SK-N-SH (cell line): ENCODE measurements at regions not wholly inside any gene's neighbourhood (a gene's known extent, or its start where the extent isn't known, plus 50 kb on each side); places are given as distances from the start of the nearest gene placed in this dataset.

ENCODE experiments used
- CTCF ChIA-PET: fragments of 300-600, 350-600 bp; formaldehyde crosslinking; extraction: SDS; loops from one replicate; lab custom pipeline; 2021; lab: Yijun Ruan, JAX
- POLR2A ChIA-PET: fragments of 350-600 bp; sonication (Branson Sonifier 250); formaldehyde crosslinking; extraction: SDS; loops from one replicate; lab custom pipeline; 2020; ENCODE audit warnings: antibody characterized with exemption, inconsistent platforms; lab: Yijun Ruan, JAX
- DNase-seq: peaks from one replicate; pipeline ENCODE4 v3.0.0; 2012
- H2AFZ ChIP-seq: fragments of 200-600 bp; sonication (generic); 2 replicates; pipeline ENCODE4 v1.8.1; 2016; ENCODE audit warnings: antibody characterized with exemption, mild to moderate bottlenecking, low read depth
- H3F3A ChIP-seq: fragments of 200-600 bp; sonication (generic); replicated peaks from 2 replicates; pipeline ENCODE3; 2016; ENCODE audit warnings: antibody characterized with exemption, mild to moderate bottlenecking; ENCODE audit not compliant: insufficient read depth
- H3K27ac ChIP-seq, 2 experiments: fragments of 200-500 bp in 1 of 2; fragments of 200-600 bp in 1 of 2; sonication (Bioruptor generic) in 1 of 2; sonication (generic), shearing (Covaris generic) in 1 of 2; 2 replicates each; pipeline versions ENCODE4 v1.5.1 to v1.6.1; 2014 to 2016; ENCODE audit warnings: low read depth in 2 of 2, inconsistent platforms in 1 of 2, low read length in 1 of 2, mild to moderate bottlenecking in 1 of 2, mixed read lengths in 1 of 2
- H3K27me3 ChIP-seq: fragments of 200-600 bp; sonication (generic), shearing (Covaris generic); 2 replicates; pipeline ENCODE4 v1.6.1; 2016; ENCODE audit warnings: mixed run types; ENCODE audit not compliant: insufficient read depth
- H3K36me3 ChIP-seq, 2 experiments: fragments of 200-500 bp in 1 of 2; fragments of 200-600 bp in 1 of 2; sonication (Bioruptor generic) in 1 of 2; sonication (generic) in 1 of 2; replicated peaks in 1 of 2; 2 replicates each; pipeline versions ENCODE3 to v1.5.1; 2014 to 2016; ENCODE audit warnings: low read length in 1 of 2, mild to moderate bottlenecking in 1 of 2; ENCODE audit not compliant: insufficient read depth in 2 of 2, control insufficient read depth in 1 of 2
- H3K4me1 ChIP-seq, 2 experiments: fragments of 200-500 bp in 1 of 2; fragments of 200-600 bp in 1 of 2; sonication (Bioruptor generic) in 1 of 2; sonication (generic), shearing (Covaris generic) in 1 of 2; 2 replicates each; pipeline versions ENCODE4 v1.5.1 to v1.6.1; 2014 to 2016; ENCODE audit warnings: low read depth in 1 of 2, low read length in 1 of 2, mixed run types in 1 of 2; ENCODE audit not compliant: insufficient read depth in 2 of 2, control insufficient read depth in 1 of 2
- H3K4me2 ChIP-seq: fragments of 200-600 bp; sonication (generic), shearing (Covaris generic); 2 replicates; pipeline ENCODE4 v1.6.1; 2017; ENCODE audit warnings: mixed run types
- H3K4me3 ChIP-seq, 2 experiments: fragments of 200-500 bp in 1 of 2; fragments of 200-600 bp in 1 of 2; sonication (Bioruptor generic) in 1 of 2; sonication (generic), shearing (Covaris generic) in 1 of 2; 2 replicates each; pipeline versions ENCODE4 v1.5.1 to v1.8.1; 2014 to 2016; ENCODE audit warnings: low read depth in 2 of 2, inconsistent platforms in 1 of 2, low read length in 1 of 2, mild to moderate bottlenecking in 1 of 2, mixed read lengths in 1 of 2, moderate library complexity in 1 of 2
- H3K79me2 ChIP-seq: fragments of 200-600 bp; sonication (generic); 2 replicates; pipeline ENCODE4 v1.8.1; 2017; ENCODE audit warnings: mild to moderate bottlenecking; ENCODE audit not compliant: insufficient read depth
- H3K9ac ChIP-seq: fragments of 200-600 bp; sonication (generic); 2 replicates; pipeline ENCODE4 v1.6.1; 2017; ENCODE audit warnings: mixed run types
- H3K9me2 ChIP-seq: fragments of 200-600 bp; sonication (generic); 2 replicates; pipeline ENCODE4 v1.6.1; 2017; ENCODE audit warnings: mixed run types
- H3K9me3 ChIP-seq: fragments of 200-600 bp; sonication (generic); 2 replicates; pipeline ENCODE4 v1.6.1; 2017; ENCODE audit warnings: mixed run types, mild to moderate bottlenecking, moderate library complexity
- H4K20me1 ChIP-seq: fragments of 200-600 bp; sonication (generic); 2 replicates; pipeline ENCODE4 v1.6.1; 2017; ENCODE audit warnings: mild to moderate bottlenecking, mixed run types; ENCODE audit not compliant: insufficient read depth
- CHD2 ChIP-seq: fragments of 150-350 bp; IDR thresholded peaks from 2 replicates; pipeline ENCODE4 v1.6.1; 2018; ENCODE audit warnings: low read length; ENCODE audit not compliant: partially characterized antibody
- CTCF ChIP-seq: fragments of 200-600 bp; sonication (generic); IDR thresholded peaks from 2 replicates; pipeline ENCODE4 v1.6.1; 2017; ENCODE audit warnings: antibody characterized with exemption, mild to moderate bottlenecking, moderate library complexity
- EP300 ChIP-seq, 2 experiments: IDR thresholded peaks; 2 replicates each; pipeline versions ENCODE4 v1.4.0 to v1.6.1; 2012; ENCODE audit warnings: borderline replicate concordance in 1 of 2, low read depth in 1 of 2, low read length in 1 of 2
- FOSL2 ChIP-seq: IDR thresholded peaks from 2 replicates; pipeline ENCODE4 v1.4.0; 2012; ENCODE audit warnings: low read depth, mild to moderate bottlenecking, moderate library complexity, borderline replicate concordance
- FOXJ3 ChIP-seq: sonication (generic); formaldehyde crosslinking; IDR thresholded peaks from 2 replicates; pipeline ENCODE4 v1.5.1; 2020; ENCODE audit warnings: mild to moderate bottlenecking, missing genetic modification reagents
- FOXM1 ChIP-seq: IDR thresholded peaks from 2 replicates; pipeline ENCODE4 v1.4.0; 2012; ENCODE audit warnings: low read depth, mild to moderate bottlenecking
- GATA2 ChIP-seq: sonication (generic); formaldehyde crosslinking; IDR thresholded peaks from 2 replicates; pipeline ENCODE4 v1.5.0; 2020; ENCODE audit warnings: mild to moderate bottlenecking, missing genetic modification reagents
- JUND ChIP-seq: IDR thresholded peaks from 2 replicates; pipeline ENCODE4 v1.4.0; 2012
- MAX ChIP-seq: IDR thresholded peaks from 2 replicates; pipeline ENCODE4 v1.4.0; 2012; ENCODE audit warnings: low read depth
- MXI1 ChIP-seq: IDR thresholded peaks from 2 replicates; pipeline ENCODE4 v1.6.1; 2012; ENCODE audit warnings: mild to moderate bottlenecking, low read depth, low read length, improper control_type of control experiment
- NFIC ChIP-seq: IDR thresholded peaks from 2 replicates; pipeline ENCODE4 v1.4.0; 2012; ENCODE audit warnings: borderline replicate concordance
- NRF1 ChIP-seq: IDR thresholded peaks from 2 replicates; pipeline ENCODE4 v1.6.1; 2012; ENCODE audit warnings: low read depth, mild to moderate bottlenecking, low read length
- PBX3 ChIP-seq: IDR thresholded peaks from 2 replicates; pipeline ENCODE4; 2012
- RAD21 ChIP-seq: IDR thresholded peaks from 2 replicates; pipeline ENCODE4 v1.6.1; 2012; ENCODE audit warnings: mild to moderate bottlenecking, low read length
- RFX5 ChIP-seq: IDR thresholded peaks from 2 replicates; pipeline ENCODE4 v1.6.1; 2012; ENCODE audit warnings: mild to moderate bottlenecking, improper control_type of control experiment, low read length
- SIN3A ChIP-seq: IDR thresholded peaks from 2 replicates; pipeline ENCODE4 v1.6.1; 2012; ENCODE audit warnings: low read depth, mild to moderate bottlenecking, low read length, moderate library complexity, borderline replicate concordance
- SMC3 ChIP-seq: IDR thresholded peaks from 2 replicates; pipeline ENCODE4 v1.6.1; 2012; ENCODE audit warnings: low read depth, low read length, improper control_type of control experiment
- TAF1 ChIP-seq: IDR thresholded peaks from 2 replicates; pipeline ENCODE4 v1.6.1; 2012; ENCODE audit warnings: low read depth, mild to moderate bottlenecking, low read length, moderate library complexity, borderline replicate concordance
- TCF12 ChIP-seq: IDR thresholded peaks from 2 replicates; pipeline ENCODE4 v1.4.0; 2012
- TEAD4 ChIP-seq: IDR thresholded peaks from 2 replicates; pipeline ENCODE4 v1.4.0; 2012; ENCODE audit warnings: mild to moderate bottlenecking, borderline replicate concordance; ENCODE audit not compliant: insufficient read depth
- USF1 ChIP-seq: IDR thresholded peaks from 2 replicates; pipeline ENCODE4 v1.4.0; 2012; ENCODE audit warnings: low read depth, borderline replicate concordance
- YY1 ChIP-seq: IDR thresholded peaks from 2 replicates; pipeline ENCODE4 v1.4.0; 2012; ENCODE audit warnings: low read depth, mild to moderate bottlenecking
- WGBS: methylation state at CpG from one replicate; pipeline ENCODE4 v1.1.6; 2017; ENCODE audit warnings: low lambda C conversion rate; 5-methylcytosine and 5-hydroxymethylcytosine counted together

GRCh38 chr3:110756705-110757104, 314.9 kb upstream of the NECTIN3 start:
- H3K27me3 ChIP-seq: no peaks in the 10 kb centered on the region
- no peaks in the 10 kb centered on the region for H3F3A ChIP-seq
- no peak overlapping the region for H3K9ac ChIP-seq
- CTCF ChIA-PET: no interaction called here
- no peaks in the 10 kb centered on the region for H4K20me1 ChIP-seq
- H2AFZ ChIP-seq: no peak overlapping the region
- no peak for TF ChIP-seq MXI1
- TF ChIP-seq EP300 (IDR thresholded peaks at IDR 0.05; ENCODE audit: borderline replicate concordance in 1 of 2, low read depth in 1 of 2, low read length in 1 of 2): no peak
- TF ChIP-seq NRF1: no peak
- TF ChIP-seq SIN3A: no peak
- no peak for TF ChIP-seq JUND
- no peak for TF ChIP-seq TEAD4
- TF ChIP-seq CHD2: no peak
- no peak for TF ChIP-seq USF1
- no peak for TF ChIP-seq CTCF
- no peak for TF ChIP-seq FOSL2
- TF ChIP-seq PBX3: no peak
- TF ChIP-seq TCF12: no peak
- TF ChIP-seq TAF1: no peak
- TF ChIP-seq GATA2 (CRISPR knock-in tag): no peak
- no peak for TF ChIP-seq RFX5
- no peak for TF ChIP-seq YY1
- TF ChIP-seq NFIC: no peak
- no peak for TF ChIP-seq FOXM1
- H3K27ac ChIP-seq: no peak overlapping the region
- no peak for DNase-seq
- no peaks in the 10 kb centered on the region for H3K36me3 ChIP-seq
- H3K4me2 ChIP-seq: no peak overlapping the region
- 64% methylated on average over 5 of the region's 6 CpGs for WGBS
- no peak overlapping the region for H3K4me3 ChIP-seq
- H3K9me2 ChIP-seq: no peaks in the 10 kb centered on the region; the same call in 1 of the 2 replicates
- no peaks in the 10 kb centered on the region for H3K9me3 ChIP-seq
- no peaks in the 10 kb centered on the region for H3K79me2 ChIP-seq
- no peaks in the 10 kb centered on the region for H3K4me1 ChIP-seq
- POLR2A ChIA-PET: no interaction called here

- no peak for DNase-seq
- ChIA-PET POLR2A (no interaction called here), CTCF (no interaction called here)
- no peak overlapping the region for H3K4me2 ChIP-seq
- H3K9me3 ChIP-seq: no peaks in the 10 kb centered on the region
- H3K4me1 ChIP-seq: no peaks in the 10 kb centered on the region
- no peaks in the 10 kb centered on the region for H3K36me3 ChIP-seq
- H3F3A ChIP-seq: no peaks in the 10 kb centered on the region
- no peaks in the 10 kb centered on the region for H3K27me3 ChIP-seq
- no peak overlapping the region for H3K9ac ChIP-seq
- H3K4me3 ChIP-seq: no peak overlapping the region
- H3K9me2 ChIP-seq: no peaks in the 10 kb centered on the region; the same call in 1 of the 2 replicates
- no peak overlapping the region for H2AFZ ChIP-seq
- no peak overlapping the region for H3K27ac ChIP-seq
- no peaks in the 10 kb centered on the region for H4K20me1 ChIP-seq
- H3K79me2 ChIP-seq: no peaks in the 10 kb centered on the region
- WGBS: 45% methylated on average over 2 of the region's 2 CpGs
- TF ChIP-seq SMC3 (no peak), NRF1 (no peak), USF1 (no peak), RAD21 (no peak), FOXJ3 (CRISPR knock-in tag) (no peak), GATA2 (CRISPR knock-in tag) (no peak), MAX (no peak), TEAD4 (no peak), CHD2 (no peak), NFIC (no peak), PBX3 (no peak)
Observed at GRCh38 chr3:110758208-110758607, 313.4 kb upstream of the NECTIN3 start.
